Islet precursor cell (in vitro differentiated cells): ENCODE measurements at regions not wholly inside any gene's neighbourhood (a gene's known extent, or its start where the extent isn't known, plus 50 kb on each side); places are given as distances from the start of the nearest gene placed in this dataset.

Experiments used
- DNase-seq: peaks from one replicate; pipeline ENCODE4 v3.0.0-alpha.2; 2018

GRCh38 chr2:126531029-126531428 lies 124.9 kb upstream of the GYPC start:
- no peak for DNase-seq

GRCh38 chr2:126534478-126534877 lies 121.5 kb upstream of the GYPC start:
- no peak for DNase-seq

- no peak for DNase-seq
Observed at GRCh38 chr2:126535408-126535807, 120.5 kb upstream of the GYPC start.

- no peak for DNase-seq
Observed at GRCh38 chr2:126536605-126537200, 119.3 kb upstream of the GYPC start.

- DNase-seq, result no peak
Observed at GRCh38 chr2:126539101-126539500, 116.9 kb upstream of the GYPC start.

- DNase-seq, result no peak
Observed at GRCh38 chr2:126542247-126542646, 113.7 kb upstream of the GYPC start.

- DNase-seq, result no peak
Observed at GRCh38 chr2:126543081-126543480, 112.9 kb upstream of the GYPC start.

- no peak for DNase-seq
Observed at GRCh38 chr2:126558029-126558428, 97.9 kb upstream of the GYPC start.

GRCh38 chr2:126568734-126569133 lies 87.2 kb upstream of the GYPC start:
- no peak for DNase-seq

GRCh38 chr2:126571403-126571802 lies 84.6 kb upstream of the GYPC start:
- no peak for DNase-seq

GRCh38 chr2:126575631-126576030 lies 80.3 kb upstream of the GYPC start:
- DNase-seq, result no peak

GRCh38 chr2:126579868-126580267 lies 76.1 kb upstream of the GYPC start:
- no peak for DNase-seq

GRCh38 chr2:126586317-126586716 lies 69.6 kb upstream of the GYPC start:
- no peak for DNase-seq

- DNase-seq, result no peak
Observed at GRCh38 chr2:126599062-126599461, 56.9 kb upstream of the GYPC start.

- DNase-seq, result no peak
Observed at GRCh38 chr2:126600742-126601141, 55.2 kb upstream of the GYPC start.

GRCh38 chr2:126602334-126602733 lies 53.6 kb upstream of the GYPC start:
- DNase-seq, result no peak
